D721Med (cell line): ENCODE measurements at regions not wholly inside any gene's neighbourhood (a gene's known extent, or its start where the extent isn't known, plus 50 kb on each side); places are given as distances from the start of the nearest gene placed in this dataset.

Source experiments
- DNase-seq: peaks from one replicate; pipeline ENCODE4 v3.0.0; 2011; ENCODE audit warnings: low spot score; ENCODE audit not compliant: insufficient read length
- FAIRE-seq: peaks from 2 replicates; lab custom pipeline; 2011; peaks lifted over from hg19 to GRCh38; lab: Jason Lieb, UNC
- TF ChIP-seq, protein P1 (sequence below): IDR thresholded peaks from 2 replicates; pipeline ENCODE4 v1.5.1; 2012; ENCODE audit warnings: mild to moderate bottlenecking, control low read depth; ENCODE audit not compliant: insufficient read depth; ENCODE audit errors: missing control alignments

DNA sequence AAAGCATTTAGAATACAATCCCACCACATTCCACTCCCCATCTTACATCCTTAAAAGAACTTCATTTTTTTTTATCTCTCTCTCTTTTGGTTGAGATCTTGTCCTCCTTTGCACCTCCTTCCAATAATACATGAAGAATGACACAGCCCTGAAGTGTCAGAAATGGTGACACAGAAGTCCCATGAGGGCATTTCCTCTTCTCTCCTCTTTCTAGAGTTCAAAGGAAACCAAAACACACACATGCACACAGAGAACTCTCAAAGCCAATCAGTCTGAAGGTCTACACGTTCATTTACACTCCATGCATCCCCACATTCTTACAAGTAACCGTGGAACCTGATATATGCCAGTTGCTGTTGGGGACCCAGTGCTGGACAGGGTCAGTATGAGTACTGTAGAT is 450.7 kb downstream of the HNRNPD start:
- no peak for FAIRE-seq
- no peak for DNase-seq
- TF ChIP-seq, protein P1, sequence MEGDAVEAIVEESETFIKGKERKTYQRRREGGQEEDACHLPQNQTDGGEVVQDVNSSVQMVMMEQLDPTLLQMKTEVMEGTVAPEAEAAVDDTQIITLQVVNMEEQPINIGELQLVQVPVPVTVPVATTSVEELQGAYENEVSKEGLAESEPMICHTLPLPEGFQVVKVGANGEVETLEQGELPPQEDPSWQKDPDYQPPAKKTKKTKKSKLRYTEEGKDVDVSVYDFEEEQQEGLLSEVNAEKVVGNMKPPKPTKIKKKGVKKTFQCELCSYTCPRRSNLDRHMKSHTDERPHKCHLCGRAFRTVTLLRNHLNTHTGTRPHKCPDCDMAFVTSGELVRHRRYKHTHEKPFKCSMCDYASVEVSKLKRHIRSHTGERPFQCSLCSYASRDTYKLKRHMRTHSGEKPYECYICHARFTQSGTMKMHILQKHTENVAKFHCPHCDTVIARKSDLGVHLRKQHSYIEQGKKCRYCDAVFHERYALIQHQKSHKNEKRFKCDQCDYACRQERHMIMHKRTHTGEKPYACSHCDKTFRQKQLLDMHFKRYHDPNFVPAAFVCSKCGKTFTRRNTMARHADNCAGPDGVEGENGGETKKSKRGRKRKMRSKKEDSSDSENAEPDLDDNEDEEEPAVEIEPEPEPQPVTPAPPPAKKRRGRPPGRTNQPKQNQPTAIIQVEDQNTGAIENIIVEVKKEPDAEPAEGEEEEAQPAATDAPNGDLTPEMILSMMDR, result no peak

DNA sequence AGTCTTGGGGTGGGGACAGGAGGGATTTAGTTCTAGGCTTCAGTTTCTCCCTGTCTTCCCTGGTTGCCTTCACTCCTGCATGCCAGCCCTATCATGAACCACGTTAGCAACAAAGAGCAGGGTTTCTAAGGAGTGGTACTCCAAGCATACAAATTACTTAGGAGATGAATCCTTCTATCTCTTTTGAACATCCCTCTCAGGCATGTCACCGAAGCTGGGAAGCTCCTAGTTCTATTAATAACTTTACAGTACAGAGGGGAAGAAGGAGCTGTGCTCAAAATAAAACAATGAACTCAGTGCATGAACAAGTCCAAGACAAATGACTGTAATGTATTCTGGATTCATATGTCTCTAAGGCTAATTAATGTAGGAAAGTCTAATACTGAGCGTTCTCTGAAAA is 450.6 kb upstream of the RASGEF1B start:
- TF ChIP-seq, protein P1, result no peak
- FAIRE-seq (no peak), DNase-seq (no peak)

DNA sequence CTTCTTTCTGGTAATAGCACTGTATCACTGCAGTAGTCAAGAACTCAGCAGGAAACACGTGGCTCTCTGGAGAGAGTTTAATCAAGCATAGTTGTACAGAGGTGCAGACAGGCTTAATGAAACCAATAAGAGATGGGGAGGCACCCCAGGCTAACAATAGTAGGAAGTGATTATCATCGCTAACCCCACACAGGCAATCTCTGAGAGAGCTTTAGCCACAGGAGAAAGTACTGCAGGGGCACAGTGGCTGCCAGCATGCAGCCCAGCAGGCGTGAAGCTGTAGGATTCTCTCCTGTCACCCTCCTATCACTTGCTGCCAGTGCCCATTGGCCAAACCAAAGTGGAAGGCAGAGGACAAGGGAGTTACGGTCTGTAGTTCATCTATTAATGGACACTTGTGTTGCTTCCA is 450.0 kb upstream of the RASGEF1B start:
- DNase-seq (no peak), FAIRE-seq (no peak)
- TF ChIP-seq, protein P1, result no peak

DNA sequence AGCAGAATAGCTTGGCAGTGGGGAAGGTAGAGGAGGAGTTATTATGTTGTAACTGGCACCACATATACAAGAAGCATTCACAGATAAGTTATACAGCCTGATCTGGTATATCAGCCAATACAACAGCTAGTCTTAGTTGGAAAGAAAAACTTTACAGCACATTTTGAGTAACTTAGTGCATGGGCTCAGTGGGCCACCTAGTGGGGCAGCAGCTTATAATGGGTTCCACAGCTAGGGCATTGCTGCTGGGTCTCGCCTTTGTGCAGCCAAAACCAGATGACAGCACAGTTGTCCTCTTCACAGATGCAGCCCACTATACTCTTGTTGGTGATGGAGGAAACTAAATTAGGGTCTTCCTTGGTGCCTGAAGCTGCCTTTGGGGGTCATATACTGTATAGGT is 448.1 kb upstream of the RASGEF1B start:
- TF ChIP-seq, protein P1, result no peak
- no peak for DNase-seq
- FAIRE-seq, result no peak

DNA sequence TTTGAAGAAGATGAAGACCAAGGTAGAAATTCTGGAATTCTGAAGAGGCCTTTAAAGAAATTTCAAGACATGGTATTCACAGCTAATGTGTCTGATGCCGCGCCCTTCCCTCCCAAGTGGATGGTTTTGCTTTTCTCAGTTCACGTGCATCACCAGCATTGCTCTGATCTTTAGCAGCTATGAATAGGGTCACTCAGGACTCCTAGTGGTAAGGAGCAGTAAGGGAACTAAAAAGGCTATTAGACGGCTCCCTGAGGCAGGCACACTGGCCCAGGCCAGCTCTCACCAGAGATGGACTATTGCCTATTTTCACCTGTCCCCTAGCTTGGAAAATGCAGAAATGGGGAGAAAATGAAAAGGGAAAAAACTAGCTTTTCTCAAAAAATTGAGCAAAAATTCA is 447.5 kb upstream of the RASGEF1B start:
- FAIRE-seq, result no peak
- no peak for DNase-seq
- TF ChIP-seq, protein P1, result peak; percentile 22

DNA sequence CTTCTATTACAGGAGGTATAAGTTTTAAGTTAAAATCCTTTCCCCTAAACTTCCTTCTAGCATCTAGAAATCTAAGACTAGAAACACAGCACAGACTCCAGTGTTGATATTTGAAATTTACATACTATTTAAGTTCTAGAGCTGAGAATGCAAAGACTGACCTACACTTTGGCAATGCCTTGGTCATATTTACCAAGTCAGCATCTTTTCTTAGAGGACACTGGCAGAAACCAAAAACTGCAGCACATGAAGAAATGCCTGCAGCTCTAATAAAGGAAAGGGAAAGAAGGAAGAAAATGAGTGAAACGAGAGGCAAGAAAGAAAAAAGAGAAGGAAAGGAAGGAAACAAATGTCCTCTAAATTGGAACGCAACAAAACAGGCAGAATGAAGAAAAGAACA is 443.7 kb upstream of the RASGEF1B start:
- TF ChIP-seq, protein P1, result no peak
- DNase-seq (no peak), FAIRE-seq (no peak)

DNA sequence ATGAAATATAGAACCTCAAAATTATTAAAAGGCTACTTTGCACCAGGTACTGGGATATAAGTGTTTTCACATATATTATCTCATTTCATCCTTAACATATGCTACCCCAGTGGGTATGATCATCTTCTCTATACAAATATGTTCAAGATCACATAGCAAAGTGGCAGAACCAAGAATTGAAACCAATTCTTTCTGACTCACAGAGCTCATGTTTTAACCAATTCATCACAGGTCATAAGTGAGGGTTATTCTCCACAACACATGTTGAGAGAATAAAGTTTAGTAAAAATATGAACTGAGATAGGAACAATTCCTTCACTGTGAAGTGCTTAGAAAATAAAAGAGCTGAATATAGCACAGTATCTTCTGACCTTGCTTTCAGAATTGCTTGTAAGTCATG is 442.9 kb upstream of the RASGEF1B start:
- DNase-seq (no peak), FAIRE-seq (no peak)
- TF ChIP-seq, protein P1, result no peak
